GM19035 (cell line): ENCODE measurements at regions not wholly inside any gene's neighbourhood (a gene's known extent, or its start where the extent isn't known, plus 50 kb on each side); places are given as distances from the start of the nearest gene placed in this dataset.
"Not testable (repeated sequence)": the region's sequence is repeated elsewhere in the genome, so short reads cannot be mapped to it uniquely, and the experiment has no call there.

Experiments used
- ATAC-seq: cut with Tn5 transposase; IDR thresholded peaks from one replicate; pipeline ENCODE4 v1.9.1; 2021; ENCODE audit not compliant: unreplicated experiment

- ATAC-seq = no peak
Measured at GRCh38 chr6:82118150-82118562, 129.4 kb downstream of the IBTK start.

DNA sequence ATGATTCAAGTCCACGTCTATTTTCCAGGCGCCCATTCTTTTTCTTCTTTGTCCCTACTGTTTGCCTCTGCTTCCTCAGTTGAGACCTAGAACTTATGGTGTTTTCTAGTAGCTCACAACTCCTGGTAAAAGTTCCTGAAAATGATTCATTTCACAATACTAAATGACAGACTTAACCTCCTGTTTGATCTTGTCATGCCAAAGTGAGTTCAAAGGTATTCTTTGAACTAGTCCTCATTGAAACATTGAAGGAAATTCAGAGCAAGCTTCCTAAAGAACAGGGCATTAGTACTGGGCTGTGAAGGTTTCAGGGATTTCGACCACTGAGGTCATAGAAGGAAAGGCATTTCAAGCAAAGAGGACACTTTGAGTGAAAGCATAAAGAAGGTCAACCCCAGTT is 132.8 kb downstream of the IBTK start:
- ATAC-seq = no peak

DNA sequence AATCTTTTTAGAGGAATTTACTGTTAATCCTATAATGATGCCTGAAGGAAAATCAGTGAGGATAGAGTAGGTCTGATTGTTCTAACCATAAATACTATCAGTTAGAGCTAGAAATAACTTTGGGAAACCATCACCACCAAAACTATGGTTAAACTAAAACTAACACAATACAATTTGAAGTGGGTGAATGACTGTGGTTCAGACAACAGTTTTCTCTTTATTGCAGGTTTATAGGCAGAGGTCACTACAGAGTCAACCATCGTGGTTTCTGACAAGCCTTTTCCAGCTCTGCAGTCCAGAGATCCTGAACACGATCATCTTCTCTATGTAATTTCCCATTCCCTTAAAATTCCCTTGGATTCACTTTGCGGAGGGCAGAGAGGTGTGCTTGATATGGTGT is 134.3 kb downstream of the IBTK start:
- no peak for ATAC-seq

DNA sequence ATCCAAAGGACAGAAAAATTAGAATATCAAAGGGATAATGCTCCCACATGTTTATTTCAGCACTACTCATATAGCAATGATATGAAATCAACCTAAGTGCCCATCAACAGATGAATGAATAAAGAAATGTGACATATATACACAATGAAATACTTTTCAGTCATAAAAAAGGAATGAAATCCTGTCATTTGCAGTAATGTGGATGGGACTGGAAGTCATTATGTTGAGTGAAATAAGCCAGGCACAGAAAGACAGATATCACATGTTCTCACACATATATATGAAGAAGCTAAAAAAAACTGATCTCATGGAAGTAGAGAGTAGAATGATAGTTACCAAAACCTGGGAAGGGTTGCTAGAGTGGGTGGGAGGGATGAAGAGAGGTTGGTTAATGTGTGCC is 135.7 kb downstream of the IBTK start:
- ATAC-seq = no peak

- ATAC-seq = no peak
Measured at GRCh38 chr6:82111114-82111513, 136.4 kb downstream of the IBTK start.

GRCh38 chr6:82103171-82103570 is 144.4 kb downstream of the IBTK start:
- not testable (repeated sequence) for ATAC-seq

DNA sequence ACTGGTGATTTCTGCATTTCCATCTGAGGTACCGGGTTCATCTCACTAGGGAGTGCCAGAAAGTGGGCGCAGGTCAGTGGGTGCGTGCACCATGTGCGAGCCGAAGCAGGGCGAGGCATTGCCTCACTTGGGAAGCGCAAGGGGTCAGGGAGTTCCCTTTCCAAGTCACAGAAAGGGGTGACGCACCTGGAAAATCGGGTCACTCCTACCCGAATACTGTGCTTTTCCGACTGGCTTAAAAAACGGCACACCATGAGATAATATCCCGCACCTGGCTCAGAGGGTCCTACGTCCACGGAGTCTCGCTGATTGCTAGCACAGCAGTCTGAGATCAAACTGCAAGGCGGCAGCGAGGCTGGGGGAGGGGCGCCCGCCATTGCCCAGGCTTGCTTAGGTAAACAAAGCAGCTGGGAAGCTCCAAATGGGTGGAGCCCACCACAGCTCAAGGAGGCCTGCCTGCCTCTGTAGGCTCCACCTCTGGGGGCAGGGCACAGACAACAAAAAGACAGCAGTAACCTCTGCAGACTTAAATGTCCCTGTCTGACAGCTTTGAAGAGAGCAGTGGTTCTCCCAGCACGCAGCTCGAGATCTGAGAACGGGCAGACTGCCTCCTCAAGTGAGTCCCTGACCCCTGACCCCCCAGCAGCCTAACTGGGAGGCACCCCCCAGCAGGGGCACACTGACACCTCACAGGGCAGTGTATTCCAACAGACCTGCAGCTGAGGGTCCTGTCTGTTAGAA is 146.0 kb downstream of the IBTK start:
- not testable (repeated sequence) for ATAC-seq

DNA sequence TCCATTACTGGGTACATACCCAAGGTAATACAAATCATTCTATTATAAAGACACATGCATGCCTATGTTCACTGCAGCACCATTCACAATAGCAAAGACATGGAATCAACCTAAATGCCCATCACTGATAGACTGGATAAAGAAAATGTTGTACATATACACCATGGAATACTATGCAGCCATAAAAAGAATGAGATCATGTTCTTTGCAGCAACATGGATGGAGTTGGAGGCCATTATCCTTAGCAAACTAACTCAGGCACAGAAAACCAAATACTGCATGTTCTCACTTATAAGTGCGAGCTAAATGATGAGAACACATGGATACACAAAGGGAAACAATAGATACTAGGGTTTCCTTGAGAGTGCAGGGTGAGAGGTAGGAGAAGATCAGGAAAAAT is 146.8 kb downstream of the IBTK start:
- ATAC-seq = not testable (repeated sequence)

GRCh38 chr6:82097676-82098075 is 149.9 kb downstream of the IBTK start:
- ATAC-seq = no peak

DNA sequence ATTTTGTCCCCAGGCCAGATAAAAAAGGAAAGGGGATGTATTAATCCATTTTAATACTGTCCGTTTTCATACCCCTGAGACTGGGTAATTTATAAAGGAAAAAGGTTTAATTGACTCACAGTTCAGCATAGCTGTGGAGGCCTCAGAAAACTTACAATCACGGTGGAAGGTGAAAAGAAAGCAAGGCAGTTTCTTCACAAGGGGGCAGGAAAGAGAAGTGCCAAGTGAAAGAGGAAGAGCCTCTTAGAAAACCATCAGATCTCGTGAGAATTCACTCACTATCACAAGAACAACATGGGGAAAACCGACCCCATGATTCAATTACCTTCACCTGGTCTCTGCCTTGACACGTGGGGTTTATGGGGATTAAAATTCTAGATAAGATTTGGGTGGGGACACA is 152.5 kb downstream of the IBTK start:
- no peak for ATAC-seq

- ATAC-seq = no peak
Measured at GRCh38 chr6:82094166-82094806, 153.3 kb downstream of the IBTK start.

DNA sequence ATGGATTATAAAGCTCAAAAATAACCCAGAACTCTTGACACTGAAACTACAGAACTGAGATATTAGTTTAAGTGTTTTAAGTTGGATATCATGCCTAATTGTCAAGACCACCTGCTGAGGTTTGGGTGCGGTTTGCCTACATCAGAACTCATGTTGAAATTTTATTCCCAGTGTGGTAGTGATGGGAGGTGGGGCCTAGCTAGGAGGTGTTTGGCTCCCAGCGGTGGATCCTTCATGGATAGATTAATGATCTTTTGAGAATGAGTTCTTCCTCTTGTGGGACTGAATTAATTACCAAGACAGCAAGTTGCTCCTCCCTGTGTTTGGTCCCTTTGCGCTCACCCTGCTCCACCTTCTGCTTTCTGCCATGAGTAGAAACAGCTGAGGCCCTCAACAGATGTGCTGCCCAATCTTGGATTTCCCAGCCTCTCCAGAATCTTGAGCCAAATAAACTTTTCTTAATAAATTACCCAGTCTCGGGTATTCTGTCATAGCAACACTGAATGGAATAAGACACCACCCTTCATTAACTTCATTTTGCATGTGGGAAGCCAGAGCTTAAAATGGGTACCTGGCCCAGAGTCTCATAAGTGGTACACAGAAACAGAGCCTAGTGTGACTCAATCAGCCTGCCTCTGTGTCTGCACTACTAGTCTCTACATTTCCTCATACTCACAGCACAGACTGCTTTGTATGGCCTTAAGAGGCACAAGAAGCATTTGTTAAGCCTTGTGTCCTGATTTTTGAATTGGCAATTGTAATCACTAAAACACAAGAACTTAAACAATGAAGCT is 158.4 kb downstream of the IBTK start:
- ATAC-seq = no peak

DNA sequence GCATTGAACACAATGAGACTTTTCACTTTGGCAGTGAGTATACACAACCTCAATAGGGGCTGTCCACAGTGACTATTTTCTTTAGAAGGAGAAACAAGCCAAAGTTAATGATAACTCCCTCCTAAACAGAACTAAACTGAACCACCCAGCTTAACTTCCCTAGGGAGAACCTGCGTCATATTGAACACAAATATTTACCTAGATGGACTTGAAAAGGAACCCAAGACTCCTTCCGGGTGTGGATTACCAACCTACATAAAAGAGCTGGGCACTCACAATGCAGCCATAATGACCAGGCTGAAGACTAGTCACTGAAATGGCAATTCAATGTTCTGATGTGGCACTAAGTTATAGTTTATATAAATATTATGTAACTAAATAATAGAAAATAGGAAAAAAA is 160.6 kb downstream of the IBTK start:
- no peak for ATAC-seq

DNA sequence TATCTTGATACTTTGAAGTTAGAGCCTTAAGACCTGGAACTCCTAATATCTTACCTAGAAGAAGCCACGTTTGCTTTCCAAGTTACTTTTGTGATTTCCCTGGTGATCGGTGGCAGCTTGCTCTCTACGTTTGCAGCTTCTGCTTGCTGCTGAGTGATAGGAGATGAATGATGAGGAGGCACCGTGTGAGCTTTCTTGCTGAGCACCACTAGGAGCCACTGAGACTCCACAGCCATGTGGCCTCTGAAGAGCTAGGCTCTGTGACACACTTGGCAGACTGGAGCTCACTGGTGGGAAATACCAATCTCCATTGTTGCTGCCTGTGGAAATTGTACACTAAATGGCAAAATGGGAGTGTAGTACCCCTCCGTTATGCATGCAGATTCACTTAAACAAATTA is 161.8 kb downstream of the IBTK start:
- no peak for ATAC-seq

GRCh38 chr6:82084324-82084920 is 163.1 kb downstream of the IBTK start:
- ATAC-seq = no peak

GRCh38 chr6:82083646-82084045 is 163.9 kb downstream of the IBTK start:
- ATAC-seq = no peak

- ATAC-seq = no peak
Measured at GRCh38 chr6:82080767-82081166, 166.8 kb downstream of the IBTK start.

DNA sequence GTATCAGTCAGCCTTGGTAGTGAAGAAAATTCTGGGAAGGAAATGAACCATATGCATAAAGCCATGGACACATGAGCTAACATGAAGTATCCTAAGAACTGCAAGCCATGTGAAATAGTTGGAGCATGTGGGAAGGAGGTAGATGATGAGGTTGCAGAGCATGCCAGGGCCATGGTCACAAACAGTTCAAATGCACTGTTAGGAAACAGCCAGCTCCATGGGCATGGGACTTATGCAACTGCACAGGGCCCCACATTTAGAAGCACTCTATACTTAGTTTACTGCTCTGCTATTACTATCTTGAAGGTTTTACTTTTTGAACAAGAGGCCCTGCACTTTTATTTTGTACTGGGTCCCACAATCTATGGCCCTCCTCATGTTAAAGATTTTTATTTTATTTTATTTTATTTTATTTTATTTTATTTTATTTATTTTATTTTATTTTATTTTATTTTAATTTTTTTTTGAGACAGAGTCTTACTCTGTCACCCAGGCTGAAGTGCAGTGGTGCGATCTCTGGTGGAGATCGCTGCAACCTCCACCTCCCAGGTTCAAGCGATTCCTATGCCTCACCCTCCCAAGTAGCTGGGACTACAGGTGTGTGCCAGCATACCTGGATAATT is 169.1 kb downstream of the IBTK start:
- ATAC-seq = no peak

- no peak for ATAC-seq
Measured at GRCh38 chr6:82076916-82077315, 170.6 kb downstream of the IBTK start.

DNA sequence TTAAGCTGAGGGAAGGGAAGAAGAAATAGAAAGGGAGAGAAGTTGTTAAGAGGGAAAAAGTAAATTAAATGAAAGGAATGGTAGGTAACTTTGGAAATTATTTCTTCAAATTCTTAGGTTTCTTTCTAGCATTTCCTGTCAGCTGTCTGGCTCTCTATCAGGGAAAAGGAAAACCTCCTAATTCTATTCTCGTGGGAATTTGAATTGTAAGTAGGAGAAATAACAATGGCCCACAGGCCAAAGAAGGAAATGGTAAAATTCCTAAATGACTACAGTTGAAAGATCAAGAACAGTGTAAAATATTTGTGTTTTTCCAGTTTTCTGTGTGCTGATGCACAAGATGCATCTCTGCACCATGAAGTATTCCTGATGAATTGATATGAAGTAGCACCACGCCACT is 173.0 kb downstream of the IBTK start:
- ATAC-seq = no peak

DNA sequence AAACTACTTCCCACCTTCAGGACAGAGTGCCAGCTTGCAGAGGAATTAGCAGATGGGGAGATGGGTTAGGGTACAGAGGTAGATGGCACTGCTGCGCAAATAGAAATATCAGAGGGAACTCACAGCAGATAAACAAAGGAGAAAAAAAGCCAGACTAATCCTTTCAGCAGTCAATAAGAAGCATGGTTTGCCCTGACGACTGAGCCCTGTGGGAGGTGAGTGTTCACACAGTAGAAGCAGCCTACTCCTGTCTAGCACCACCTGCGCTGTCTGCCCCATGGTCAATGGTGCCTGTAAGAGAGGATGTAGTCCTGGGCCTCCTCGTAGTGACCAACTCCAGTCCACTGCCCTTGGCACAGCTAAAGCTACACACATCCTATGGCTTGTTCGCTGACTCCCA is 174.1 kb downstream of the IBTK start:
- ATAC-seq = no peak
